ENCODE measurements at regions not wholly inside any gene's neighbourhood (a gene's known extent, or its start where the extent isn't known, plus 50 kb on each side); places are given as distances from the start of the nearest gene placed in this dataset.

GRCh38 chr7:155163696-155164095 is 93.6 kb downstream of the HTR5A start:
- no peak for DNase-seq
- Histone ChIP-seq H3K4me3 (no peak overlapping the region), H3K27me3 (ENCODE audit: low read depth) (peaks cover 70% of the 10 kb centered on the region), H3K36me3 (no peaks in the 10 kb centered on the region), H3K9me3 (replicated peaks) (peaks cover 3% of the 10 kb centered on the region), H3K27ac (replicated peaks) (no peak overlapping the region), H3K4me1 (no peaks in the 10 kb centered on the region)
- TF ChIP-seq, protein P1, sequence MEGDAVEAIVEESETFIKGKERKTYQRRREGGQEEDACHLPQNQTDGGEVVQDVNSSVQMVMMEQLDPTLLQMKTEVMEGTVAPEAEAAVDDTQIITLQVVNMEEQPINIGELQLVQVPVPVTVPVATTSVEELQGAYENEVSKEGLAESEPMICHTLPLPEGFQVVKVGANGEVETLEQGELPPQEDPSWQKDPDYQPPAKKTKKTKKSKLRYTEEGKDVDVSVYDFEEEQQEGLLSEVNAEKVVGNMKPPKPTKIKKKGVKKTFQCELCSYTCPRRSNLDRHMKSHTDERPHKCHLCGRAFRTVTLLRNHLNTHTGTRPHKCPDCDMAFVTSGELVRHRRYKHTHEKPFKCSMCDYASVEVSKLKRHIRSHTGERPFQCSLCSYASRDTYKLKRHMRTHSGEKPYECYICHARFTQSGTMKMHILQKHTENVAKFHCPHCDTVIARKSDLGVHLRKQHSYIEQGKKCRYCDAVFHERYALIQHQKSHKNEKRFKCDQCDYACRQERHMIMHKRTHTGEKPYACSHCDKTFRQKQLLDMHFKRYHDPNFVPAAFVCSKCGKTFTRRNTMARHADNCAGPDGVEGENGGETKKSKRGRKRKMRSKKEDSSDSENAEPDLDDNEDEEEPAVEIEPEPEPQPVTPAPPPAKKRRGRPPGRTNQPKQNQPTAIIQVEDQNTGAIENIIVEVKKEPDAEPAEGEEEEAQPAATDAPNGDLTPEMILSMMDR (IDR thresholded peaks at IDR 0.05; ENCODE audit: borderline replicate concordance): no peak
- intact Hi-C loops (cut with micrococcal nuclease): no loop called here

DNA sequence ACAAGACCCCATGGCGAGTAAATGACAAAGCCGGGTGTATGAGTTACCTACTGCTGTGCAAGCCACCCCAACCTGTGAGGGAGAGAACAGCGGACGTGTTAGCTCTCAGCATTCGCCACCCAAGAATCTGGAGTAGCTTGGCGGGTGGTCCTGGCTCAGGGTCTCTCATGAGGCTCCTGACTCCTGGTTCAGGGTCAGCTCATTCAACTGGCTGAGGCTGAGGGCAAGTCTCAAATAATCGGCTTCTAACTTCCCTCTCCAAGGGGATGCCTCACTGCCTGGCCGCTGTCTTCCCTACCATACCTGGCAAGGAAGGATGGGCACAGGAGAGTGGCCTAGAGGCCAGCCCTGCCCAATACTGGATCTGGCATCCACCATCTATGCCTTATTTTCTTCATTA is 94.2 kb downstream of the HTR5A start:
- Histone ChIP-seq H3K27ac (replicated peaks) (no peak overlapping the region), H3K4me3 (no peak overlapping the region), H3K4me1 (no peaks in the 10 kb centered on the region), H3K9me3 (replicated peaks) (no peaks in the 10 kb centered on the region), H3K27me3 (ENCODE audit: low read depth) (peaks cover 76% of the 10 kb centered on the region), H3K36me3 (no peaks in the 10 kb centered on the region)
- intact Hi-C loops (cut with micrococcal nuclease): no loop called here
- no peak for DNase-seq
- TF ChIP-seq, protein P1 (IDR thresholded peaks at IDR 0.05; ENCODE audit: borderline replicate concordance): no peak

DNA sequence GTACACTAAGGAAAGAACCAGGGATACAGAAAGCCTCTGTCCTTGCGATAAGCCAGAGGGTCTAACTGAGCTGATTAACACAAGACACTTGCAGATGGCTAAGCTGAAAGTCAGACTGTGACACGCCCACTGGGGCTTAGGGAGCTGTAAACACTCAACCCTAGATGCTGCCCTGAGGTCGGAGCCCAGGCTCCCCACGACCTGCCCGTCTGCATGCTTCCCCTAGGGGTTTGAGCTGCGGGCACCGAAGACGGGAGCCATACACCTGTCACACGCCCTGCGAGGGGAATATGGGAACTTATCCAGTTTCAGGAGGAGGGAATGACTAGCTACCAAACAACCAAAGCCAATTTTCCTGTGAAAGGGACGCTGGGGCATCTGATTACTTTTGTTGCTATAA is 96.0 kb downstream of the HTR5A start:
- Histone ChIP-seq H3K9me3 (replicated peaks) (no peaks in the 10 kb centered on the region), H3K27me3 (ENCODE audit: low read depth) (peaks cover 82% of the 10 kb centered on the region), H3K4me3 (no peak overlapping the region), H3K27ac (replicated peaks) (no peak overlapping the region), H3K4me1 (no peaks in the 10 kb centered on the region), H3K36me3 (no peaks in the 10 kb centered on the region)
- TF ChIP-seq, protein P1 (IDR thresholded peaks at IDR 0.05; ENCODE audit: borderline replicate concordance): no peak
- intact Hi-C loops (cut with micrococcal nuclease): no loop called here
- no peak for DNase-seq

GRCh38 chr7:155166673-155167370 is 96.7 kb downstream of the HTR5A start:
- TF ChIP-seq, protein P1 (IDR thresholded peaks at IDR 0.05; ENCODE audit: borderline replicate concordance): no peak
- no peaks in the 10 kb centered on the region for H3K9me3 ChIP-seq (replicated peaks)
- no peaks in the 10 kb centered on the region for H3K4me1 ChIP-seq
- no peaks in the 10 kb centered on the region for H3K36me3 ChIP-seq
- no peak for DNase-seq
- intact Hi-C loops (cut with micrococcal nuclease): no loop called here
- no peak overlapping the region for H3K27ac ChIP-seq (replicated peaks)
- peaks cover 83% of the 10 kb centered on the region for H3K27me3 ChIP-seq (ENCODE audit: low read depth)
- H3K4me3 ChIP-seq: no peak overlapping the region

- Histone ChIP-seq H3K4me1 (no peaks in the 10 kb centered on the region), H3K27me3 (ENCODE audit: low read depth) (peaks cover 78% of the 10 kb centered on the region), H3K36me3 (no peaks in the 10 kb centered on the region), H3K9me3 (replicated peaks) (no peaks in the 10 kb centered on the region), H3K4me3 (no peak overlapping the region), H3K27ac (replicated peaks) (no peak overlapping the region)
- TF ChIP-seq, protein P1 (IDR thresholded peaks at IDR 0.05; ENCODE audit: borderline replicate concordance): no peak
- intact Hi-C loops (cut with micrococcal nuclease): no loop called here
- DNase-seq: no peak
These were observed 97.7 kb downstream of the HTR5A start for GRCh38 chr7:155167706-155168365.

All from left ventricle myocardium inferior (tissue), 1 donor.